HS-5 (cell line): ENCODE measurements at regions not wholly inside any gene's neighbourhood (a gene's known extent, or its start where the extent isn't known, plus 50 kb on each side); places are given as distances from the start of the nearest gene placed in this dataset.
"Not testable (repeated sequence)": the region's sequence is repeated elsewhere in the genome, so short reads cannot be mapped to it uniquely, and the experiment has no call there.

Experiments
- DNase-seq: peaks from one replicate; pipeline ENCODE4 v3.0.0-alpha.2; 2012; ENCODE audit warnings: low read depth

GRCh38 chr6:11326116-11326515, 93.6 kb upstream of the NEDD9 start:
- DNase-seq, result no peak

- DNase-seq, result no peak
These were observed 92.1 kb upstream of the NEDD9 start for GRCh38 chr6:11324453-11325015.

- no peak for DNase-seq
These were observed 91.4 kb upstream of the NEDD9 start for GRCh38 chr6:11323666-11324452.

GRCh38 chr6:11322252-11322885, 89.9 kb upstream of the NEDD9 start:
- no peak for DNase-seq

GRCh38 chr6:11320914-11321597, 88.6 kb upstream of the NEDD9 start:
- no peak for DNase-seq

- DNase-seq, result no peak
These were observed 86.7 kb upstream of the NEDD9 start for GRCh38 chr6:11318835-11319813.

GRCh38 chr6:11317885-11318771, 85.7 kb upstream of the NEDD9 start:
- peak; percentile 98 for DNase-seq

GRCh38 chr6:11315743-11316437, 83.4 kb upstream of the NEDD9 start:
- peak; percentile 85 for DNase-seq

- DNase-seq, result no peak
These were observed 80.7 kb upstream of the NEDD9 start for GRCh38 chr6:11313207-11313606.

GRCh38 chr6:11311970-11312369, 79.5 kb upstream of the NEDD9 start:
- DNase-seq, result no peak

- no peak for DNase-seq
These were observed 77.6 kb upstream of the NEDD9 start for GRCh38 chr6:11309947-11310665.

- no peak for DNase-seq
These were observed 74.8 kb upstream of the NEDD9 start for GRCh38 chr6:11307226-11307625.

- DNase-seq, result no peak
These were observed 72.5 kb upstream of the NEDD9 start for GRCh38 chr6:11304946-11305345.

- DNase-seq, result not testable (repeated sequence)
These were observed 67.5 kb upstream of the NEDD9 start for GRCh38 chr6:11299876-11300428.

- DNase-seq, result not testable (repeated sequence)
These were observed 66.9 kb upstream of the NEDD9 start for GRCh38 chr6:11299421-11299784.

- DNase-seq, result no peak
These were observed 66.4 kb upstream of the NEDD9 start for GRCh38 chr6:11298651-11299420.

GRCh38 chr6:11297376-11297729, 64.9 kb upstream of the NEDD9 start:
- DNase-seq, result no peak
